Ishikawa (cell line): ENCODE measurements at regions not wholly inside any gene's neighbourhood (a gene's known extent, or its start where the extent isn't known, plus 50 kb on each side); places are given as distances from the start of the nearest gene placed in this dataset.

Source experiments
- CEBPB ChIP-seq: IDR thresholded peaks from 2 replicates; pipeline ENCODE4 v1.6.1; 2012
- CREB1 ChIP-seq: IDR thresholded peaks from 2 replicates; pipeline ENCODE4 v1.6.1; 2012; ENCODE audit warnings: low read depth
- EGR1 ChIP-seq: IDR thresholded peaks from 2 replicates; pipeline ENCODE4 v1.6.1; 2012
- EP300 ChIP-seq: IDR thresholded peaks from 2 replicates; pipeline ENCODE4 v1.6.1; 2012; ENCODE audit warnings: borderline replicate concordance
- FOXM1 ChIP-seq: IDR thresholded peaks from 2 replicates; pipeline ENCODE4 v1.6.1; 2012; ENCODE audit warnings: low read depth, borderline replicate concordance
- MAX ChIP-seq: IDR thresholded peaks from 2 replicates; pipeline ENCODE4 v1.6.1; 2012
- NFIC ChIP-seq: IDR thresholded peaks from 2 replicates; pipeline ENCODE4 v1.6.1; 2012
- RAD21 ChIP-seq: IDR thresholded peaks from 2 replicates; pipeline ENCODE4 v1.6.1; 2012; ENCODE audit warnings: low read depth
- REST ChIP-seq: IDR thresholded peaks from 2 replicates; pipeline ENCODE4 v1.6.1; 2012; ENCODE audit warnings: low read depth, mild to moderate bottlenecking
- TAF1 ChIP-seq: IDR thresholded peaks from 2 replicates; pipeline ENCODE4 v1.6.1; 2012; ENCODE audit warnings: low read depth, mild to moderate bottlenecking
- TCF12 ChIP-seq: IDR thresholded peaks from 2 replicates; pipeline ENCODE4 v1.6.1; 2012; ENCODE audit warnings: low read depth
- TEAD4 ChIP-seq: IDR thresholded peaks from 2 replicates; pipeline ENCODE4 v1.6.1; 2012
- YY1 ChIP-seq: IDR thresholded peaks from 2 replicates; pipeline ENCODE4 v1.6.1; 2012; ENCODE audit warnings: low read depth
- ZBTB7A ChIP-seq: IDR thresholded peaks from 2 replicates; pipeline ENCODE4 v1.6.1; 2012; ENCODE audit warnings: low read depth
- TF ChIP-seq, protein P1 (sequence below): IDR thresholded peaks from 2 replicates; pipeline ENCODE4 v1.6.1; 2012

DNA sequence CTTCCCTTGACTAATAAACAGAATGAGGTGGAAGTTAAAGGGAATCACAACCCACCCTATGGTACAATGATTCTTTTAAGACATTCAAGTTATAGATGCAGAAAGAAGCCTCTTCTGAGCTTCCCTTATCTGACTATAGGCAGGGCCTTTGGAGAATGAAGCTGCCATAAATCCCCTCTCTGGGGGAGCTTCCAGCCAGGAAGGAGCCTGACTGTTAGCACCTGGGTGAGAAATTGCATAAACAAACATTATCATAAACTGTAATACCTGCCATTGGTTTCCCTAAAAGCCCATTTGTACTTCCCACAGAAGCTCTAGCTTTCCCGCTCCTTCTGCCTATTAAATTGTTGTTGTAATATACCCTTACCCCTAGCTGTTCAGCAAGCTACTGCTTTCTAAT lies 81.3 kb upstream of the RESF1 start:
- TF ChIP-seq TAF1 = no peak
- no peak for TF ChIP-seq EP300
- no peak for TF ChIP-seq TEAD4
- TF ChIP-seq MAX = no peak
- TF ChIP-seq CREB1 = no peak
- no peak for TF ChIP-seq NFIC
- TF ChIP-seq YY1 = no peak
- no peak for TF ChIP-seq FOXM1
- no peak for TF ChIP-seq REST
- TF ChIP-seq, protein P1, sequence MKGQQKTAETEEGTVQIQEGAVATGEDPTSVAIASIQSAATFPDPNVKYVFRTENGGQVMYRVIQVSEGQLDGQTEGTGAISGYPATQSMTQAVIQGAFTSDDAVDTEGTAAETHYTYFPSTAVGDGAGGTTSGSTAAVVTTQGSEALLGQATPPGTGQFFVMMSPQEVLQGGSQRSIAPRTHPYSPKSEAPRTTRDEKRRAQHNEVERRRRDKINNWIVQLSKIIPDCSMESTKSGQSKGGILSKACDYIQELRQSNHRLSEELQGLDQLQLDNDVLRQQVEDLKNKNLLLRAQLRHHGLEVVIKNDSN = no peak
- TF ChIP-seq CEBPB = no peak
- no peak for TF ChIP-seq EGR1
- no peak for TF ChIP-seq ZBTB7A
- TF ChIP-seq TCF12 = no peak
- no peak for TF ChIP-seq RAD21

DNA sequence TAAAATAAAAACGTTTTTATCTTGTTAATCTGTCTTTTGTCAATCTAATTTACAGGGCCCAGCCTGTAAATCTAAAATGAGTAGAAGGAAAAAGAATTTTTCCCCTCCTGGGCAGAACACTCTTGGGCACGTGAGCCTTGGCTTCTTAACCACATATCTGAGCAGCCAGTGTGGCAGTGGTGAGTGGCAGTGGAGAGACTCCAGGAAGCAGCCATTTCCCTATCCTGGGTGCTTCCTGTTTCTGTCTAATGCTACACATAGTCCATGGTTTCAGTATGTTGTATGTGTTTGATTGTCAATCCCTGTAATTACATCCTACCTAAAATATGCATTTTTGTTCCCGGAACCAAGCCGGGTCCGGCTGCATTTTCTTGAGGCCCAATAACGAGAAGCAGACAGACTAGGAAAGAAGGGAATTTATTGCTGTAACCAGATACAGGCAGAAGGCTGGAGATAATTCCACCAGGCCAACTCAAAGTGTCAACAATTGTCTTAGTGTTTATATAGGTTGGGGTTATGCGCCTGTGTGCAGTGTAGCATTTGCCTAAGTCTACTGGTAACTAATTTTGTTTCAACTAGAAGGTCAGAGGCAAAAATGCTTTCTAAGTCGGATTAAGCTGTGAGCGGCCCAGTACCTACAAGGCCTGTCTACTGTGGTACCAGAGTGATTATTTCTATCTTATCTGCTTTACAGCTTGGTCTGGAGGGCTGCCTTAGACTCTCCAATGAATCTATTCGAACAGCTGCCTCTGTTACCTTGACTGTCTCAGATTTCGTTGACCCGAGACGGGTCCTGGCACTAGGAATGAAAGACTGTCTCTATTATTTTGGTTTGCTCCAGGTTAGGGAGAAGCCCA lies 82.4 kb upstream of the RESF1 start:
- TF ChIP-seq, protein P1 = no peak
- no peak for TF ChIP-seq EGR1
- TF ChIP-seq TCF12 = no peak
- no peak for TF ChIP-seq YY1
- no peak for TF ChIP-seq NFIC
- TF ChIP-seq EP300 = no peak
- no peak for TF ChIP-seq ZBTB7A
- no peak for TF ChIP-seq TAF1
- TF ChIP-seq CEBPB = no peak
- TF ChIP-seq TEAD4 = no peak
- TF ChIP-seq FOXM1 = no peak
- no peak for TF ChIP-seq CREB1
- no peak for TF ChIP-seq RAD21
- no peak for TF ChIP-seq MAX
- TF ChIP-seq REST = no peak

DNA sequence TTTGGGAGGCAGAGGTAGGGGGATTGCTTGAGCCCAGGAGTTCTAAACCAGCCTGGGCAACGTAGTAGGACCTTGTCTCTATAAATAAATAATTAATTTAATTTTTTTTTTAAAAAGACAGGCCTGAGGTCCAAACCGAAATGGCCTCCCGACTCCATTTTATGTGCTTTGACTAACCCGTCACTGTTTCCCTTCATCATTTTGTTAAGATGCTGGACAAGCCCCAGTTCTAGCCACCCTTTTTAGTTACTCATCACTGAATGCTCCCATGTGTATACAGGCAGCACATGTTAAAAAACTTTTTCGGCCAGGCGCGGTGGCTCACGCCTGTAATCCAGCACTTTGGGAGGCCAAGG lies 83.6 kb upstream of the RESF1 start:
- TF ChIP-seq, protein P1 = no peak
- TF ChIP-seq EGR1 (no peak), EP300 (no peak), CREB1 (no peak), ZBTB7A (no peak), TCF12 (no peak), NFIC (no peak), TAF1 (no peak), YY1 (no peak), MAX (no peak), REST (no peak), RAD21 (no peak), CEBPB (no peak)

- TF ChIP-seq TAF1 (no peak), MAX (no peak), EP300 (no peak), TCF12 (no peak), EGR1 (no peak), RAD21 (no peak), YY1 (no peak), TEAD4 (no peak), CEBPB (no peak), FOXM1 (no peak), ZBTB7A (no peak), NFIC (no peak)
- TF ChIP-seq, protein P1 = no peak
Measured at GRCh38 chr12:31874961-31875608, 84.1 kb upstream of the RESF1 start.
